ENCODE measurements at regions not wholly inside any gene's neighbourhood (a gene's known extent, or its start where the extent isn't known, plus 50 kb on each side); places are given as distances from the start of the nearest gene placed in this dataset.

DNA sequence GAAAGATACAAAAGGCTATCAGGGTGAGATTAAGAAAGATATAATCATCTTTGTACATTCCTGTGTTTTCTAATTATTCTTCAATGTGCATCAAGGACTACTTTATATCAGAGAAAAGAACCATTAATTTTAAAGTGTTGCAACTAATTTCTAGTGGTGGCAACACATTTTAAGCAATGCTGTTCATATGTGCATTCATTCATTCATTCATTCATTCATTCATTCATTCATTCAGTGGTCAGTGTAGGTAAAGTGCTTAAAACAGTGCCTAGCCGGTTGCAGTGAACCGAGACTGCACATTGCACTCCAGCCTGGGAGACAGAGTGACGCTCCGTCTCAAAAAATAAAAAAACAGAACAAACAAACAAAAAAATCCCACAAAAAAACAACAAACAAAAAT lies 155.7 kb upstream of the ZNF536 start:
- TF ChIP-seq, protein P1, sequence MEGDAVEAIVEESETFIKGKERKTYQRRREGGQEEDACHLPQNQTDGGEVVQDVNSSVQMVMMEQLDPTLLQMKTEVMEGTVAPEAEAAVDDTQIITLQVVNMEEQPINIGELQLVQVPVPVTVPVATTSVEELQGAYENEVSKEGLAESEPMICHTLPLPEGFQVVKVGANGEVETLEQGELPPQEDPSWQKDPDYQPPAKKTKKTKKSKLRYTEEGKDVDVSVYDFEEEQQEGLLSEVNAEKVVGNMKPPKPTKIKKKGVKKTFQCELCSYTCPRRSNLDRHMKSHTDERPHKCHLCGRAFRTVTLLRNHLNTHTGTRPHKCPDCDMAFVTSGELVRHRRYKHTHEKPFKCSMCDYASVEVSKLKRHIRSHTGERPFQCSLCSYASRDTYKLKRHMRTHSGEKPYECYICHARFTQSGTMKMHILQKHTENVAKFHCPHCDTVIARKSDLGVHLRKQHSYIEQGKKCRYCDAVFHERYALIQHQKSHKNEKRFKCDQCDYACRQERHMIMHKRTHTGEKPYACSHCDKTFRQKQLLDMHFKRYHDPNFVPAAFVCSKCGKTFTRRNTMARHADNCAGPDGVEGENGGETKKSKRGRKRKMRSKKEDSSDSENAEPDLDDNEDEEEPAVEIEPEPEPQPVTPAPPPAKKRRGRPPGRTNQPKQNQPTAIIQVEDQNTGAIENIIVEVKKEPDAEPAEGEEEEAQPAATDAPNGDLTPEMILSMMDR (conservative IDR thresholded peaks at IDR 0.05 in 1 of 2, IDR thresholded peaks at IDR 0.05 in 1 of 2; ENCODE audit: extremely low read depth in 1 of 2, insufficient read depth in 1 of 2, low read depth in 1 of 2, low read length in 2 of 2): no peak
- no peak for TF ChIP-seq EZH2 (IDR thresholded peaks at IDR 0.05; ENCODE audit: borderline replicate concordance, low read length)
